A673 (cell line): ENCODE measurements at regions not wholly inside any gene's neighbourhood (a gene's known extent, or its start where the extent isn't known, plus 50 kb on each side); places are given as distances from the start of the nearest gene placed in this dataset.
A peak's percentile ranks its signal among the peaks of the same experiment; 100 is the strongest.

Experiments
- BruUV-seq: library from RNA; stranded (reverse); fragments of 400-500 nt; replicated peaks from 2 replicates; lab custom pipeline; 2021; lab: Mats Ljungman, UMichigan
- CTCF ChIA-PET: fragments of 300-600 bp; sonication (Branson Sonifier 250); formaldehyde crosslinking; loops from one replicate; lab custom pipeline; 2022; ENCODE audit warnings: antibody characterized with exemption; lab: Charles Lee
- POLR2A ChIA-PET: fragments of 300-600 bp; sonication (Branson Sonifier 250); formaldehyde crosslinking; loops from one replicate; lab custom pipeline; 2022; ENCODE audit warnings: antibody characterized with exemption; ENCODE audit not compliant: low non-redundant PET; lab: Charles Lee
- DNase-seq: peaks from one replicate; pipeline ENCODE4 v3.0.0-alpha.2; 2015; ENCODE audit warnings: low spot score
- H3K27ac ChIP-seq: fragments of 200-600 bp; sonication (generic); 2 replicates; pipeline ENCODE4 v1.5.1; 2016; ENCODE audit warnings: mixed run types, low read depth, mild to moderate bottlenecking, mixed read lengths, antibody characterized with exemption, low read length; ENCODE audit not compliant: poor library complexity, severe bottlenecking
- H3K27me3 ChIP-seq: fragments of 200-600 bp; sonication (generic); replicated peaks from 2 replicates; pipeline ENCODE4 v1.6.1; 2017; ENCODE audit warnings: mixed run types, low read depth, mild to moderate bottlenecking, mixed read lengths, antibody characterized with exemption, low read length; ENCODE audit not compliant: insufficient read depth, poor library complexity
- H3K36me3 ChIP-seq: fragments of 200-600 bp; sonication (generic); 2 replicates; pipeline ENCODE4 v1.6.1; 2016; ENCODE audit warnings: mixed run types, mild to moderate bottlenecking, mixed read lengths, antibody characterized with exemption, low read length; ENCODE audit not compliant: insufficient read depth, poor library complexity, severe bottlenecking
- H3K4me1 ChIP-seq: fragments of 200-600 bp; sonication (generic); 2 replicates; pipeline ENCODE4 v1.6.1; 2017; ENCODE audit warnings: mixed run types, mild to moderate bottlenecking, mixed read lengths, antibody characterized with exemption, low read length; ENCODE audit not compliant: insufficient read depth, poor library complexity, severe bottlenecking
- H3K4me3 ChIP-seq: fragments of 200-600 bp; sonication (generic); 2 replicates; pipeline ENCODE4 v1.5.1; 2016; ENCODE audit warnings: low read depth, mixed run types, mild to moderate bottlenecking, mixed read lengths, low read length; ENCODE audit not compliant: poor library complexity, severe bottlenecking
- H3K9me3 ChIP-seq: fragments of 200-600 bp; sonication (generic); 2 replicates; pipeline ENCODE4 v1.6.1; 2016; ENCODE audit warnings: mixed run types, low read depth, mild to moderate bottlenecking, mixed read lengths, antibody characterized with exemption, low read length; ENCODE audit not compliant: poor library complexity, severe bottlenecking
- CTCF ChIP-seq: fragments of 300-800, 200-600 bp; sonication (generic); conservative IDR thresholded peaks from 2 replicates; pipeline ENCODE4 v1.5.1; 2017; ENCODE audit warnings: low read depth, mild to moderate bottlenecking, antibody characterized with exemption, low read length, moderate library complexity, mixed read lengths
- EZH2 ChIP-seq: fragments of 200-600 bp; sonication (generic); IDR thresholded peaks from 2 replicates; pipeline ENCODE4 v1.6.1; 2017; ENCODE audit warnings: borderline replicate concordance, low read depth, mild to moderate bottlenecking, mixed read lengths, antibody characterized with exemption, low read length; ENCODE audit not compliant: poor library complexity, severe bottlenecking
- intact Hi-C: fragments of 100-400 bp; cut with micrococcal nuclease; formaldehyde crosslinking; loops from one replicate; pipeline ENCODE4 v1.10.0; 2022; ENCODE audit not compliant: unreplicated experiment

GRCh38 chr1:194300340-194300739 lies 1113.9 kb upstream of the B3GALT2 start:
- TF ChIP-seq CTCF (no peak), EZH2 (no peak)
- BruUV-seq: no TSS peak
- Histone ChIP-seq H3K36me3 (no peaks in the 10 kb centered on the region), H3K4me3 (no peak overlapping the region), H3K4me1 (no peaks in the 10 kb centered on the region), H3K9me3 (no peaks in the 10 kb centered on the region), H3K27me3 (no peaks in the 10 kb centered on the region), H3K27ac (no peak overlapping the region)
- intact Hi-C loops: no loop called here
- no peak for DNase-seq
- POLR2A ChIA-PET: no interaction called here
- CTCF ChIA-PET: no interaction called here

DNA sequence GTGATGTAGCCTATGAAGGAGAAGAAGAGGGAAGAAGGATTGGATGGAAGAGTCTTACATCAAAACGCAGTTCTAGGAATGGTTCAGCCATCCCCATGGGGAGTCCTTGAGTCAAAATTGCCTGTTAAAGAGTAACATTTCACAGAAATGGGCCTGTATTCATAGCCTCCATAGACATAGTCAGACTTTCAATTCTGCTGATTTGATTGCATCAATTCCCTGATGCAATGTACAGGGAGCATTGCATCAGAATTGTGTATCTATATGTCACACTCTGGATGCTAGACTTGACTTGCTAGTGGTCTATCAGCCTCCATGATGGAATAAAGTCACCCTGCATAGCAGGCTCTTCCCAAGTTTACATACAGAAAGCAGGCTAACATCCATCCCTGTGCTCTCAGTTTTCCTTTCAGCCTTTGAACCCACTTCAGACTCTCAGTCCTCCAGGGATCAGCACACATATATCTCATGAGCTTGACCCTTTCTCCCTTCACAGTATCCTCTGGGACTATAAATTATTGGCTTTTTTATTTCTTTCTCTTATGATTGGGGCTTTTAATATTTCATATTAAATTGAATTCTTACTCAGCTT lies 1111.7 kb upstream of the B3GALT2 start:
- H3K9me3 ChIP-seq: no peaks in the 10 kb centered on the region

GRCh38 chr1:194297094-194297493 lies 1110.7 kb upstream of the B3GALT2 start:
- Histone ChIP-seq H3K4me3 (no peak overlapping the region), H3K27ac (no peak overlapping the region), H3K27me3 (no peaks in the 10 kb centered on the region), H3K36me3 (no peaks in the 10 kb centered on the region), H3K9me3 (no peaks in the 10 kb centered on the region), H3K4me1 (no peaks in the 10 kb centered on the region)
- TF ChIP-seq CTCF (no peak), EZH2 (no peak)
- POLR2A ChIA-PET: no interaction called here
- no peak for DNase-seq
- BruUV-seq: no TSS peak
- CTCF ChIA-PET: interaction anchor here (0.6 kb wide), 1 partner anchor 1092 kb away, joined by 3 read pairs; no protein-coding TSS in a partner anchor
- intact Hi-C loops: loop anchor here (5.0 to 10.0 kb wide), 4 partner anchors 195 to 1822 kb away; partner anchors contain the start of gene B3GALT2

More for the DNA sequence above, 1111.7 kb upstream of the B3GALT2 start:
- H3K4me3 ChIP-seq: no peak overlapping the region
- CTCF ChIA-PET: no interaction called here
- no peak for DNase-seq
- TF ChIP-seq CTCF (no peak), EZH2 (no peak)
- H3K27ac ChIP-seq: peak overlapping the region; percentile 10
- intact Hi-C loops: loop anchor here (5.0 to 10.0 kb wide), 4 partner anchors 196 to 1823 kb away; partner anchors contain the start of gene B3GALT2
- no peaks in the 10 kb centered on the region for H3K4me1 ChIP-seq
- POLR2A ChIA-PET: no interaction called here
- no TSS peak for BruUV-seq
- no peaks in the 10 kb centered on the region for H3K27me3 ChIP-seq
- no peaks in the 10 kb centered on the region for H3K36me3 ChIP-seq
